ENCODE measurements at regions not wholly inside any gene's neighbourhood (a gene's known extent, or its start where the extent isn't known, plus 50 kb on each side); places are given as distances from the start of the nearest gene placed in this dataset.
"Not testable (repeated sequence)": the region's sequence is repeated elsewhere in the genome, so short reads cannot be mapped to it uniquely, and the experiment has no call there.

DNA sequence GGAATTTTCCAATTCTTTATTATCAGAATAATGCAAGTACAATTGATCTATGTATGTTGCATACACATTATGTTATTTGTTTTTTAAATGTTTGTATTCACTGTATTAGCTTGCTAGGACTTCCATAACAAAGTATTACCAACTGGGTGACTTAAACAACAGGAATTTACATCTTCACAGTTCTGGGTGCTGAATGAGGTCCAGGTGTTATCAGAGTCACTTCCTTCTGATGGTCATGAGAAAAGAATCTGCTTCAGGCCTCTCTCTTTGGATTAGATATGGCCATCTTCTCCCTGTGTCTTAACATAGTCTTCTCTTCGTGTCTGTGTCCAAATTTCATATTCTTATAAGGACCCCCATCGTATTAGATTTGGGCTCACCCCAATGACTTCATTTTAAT is 229.1 kb upstream of the TRPC7 start:
- no peak for TF ChIP-seq CTCF (IDR thresholded peaks at IDR 0.05; ENCODE audit: low read depth, low read length, missing control alignments)
- no peak overlapping the region for H3K4me3 ChIP-seq (ENCODE audit: low read depth, low read length)
- no peak for DNase-seq (ENCODE audit: low read depth)

GRCh38 chr5:136590581-136590980 is 225.2 kb upstream of the TRPC7 start:
- TF ChIP-seq CTCF (IDR thresholded peaks at IDR 0.05; ENCODE audit: low read depth, low read length, missing control alignments): no peak
- no peak for DNase-seq (ENCODE audit: low read depth)
- no peak overlapping the region for H3K4me3 ChIP-seq (ENCODE audit: low read depth, low read length)

DNA sequence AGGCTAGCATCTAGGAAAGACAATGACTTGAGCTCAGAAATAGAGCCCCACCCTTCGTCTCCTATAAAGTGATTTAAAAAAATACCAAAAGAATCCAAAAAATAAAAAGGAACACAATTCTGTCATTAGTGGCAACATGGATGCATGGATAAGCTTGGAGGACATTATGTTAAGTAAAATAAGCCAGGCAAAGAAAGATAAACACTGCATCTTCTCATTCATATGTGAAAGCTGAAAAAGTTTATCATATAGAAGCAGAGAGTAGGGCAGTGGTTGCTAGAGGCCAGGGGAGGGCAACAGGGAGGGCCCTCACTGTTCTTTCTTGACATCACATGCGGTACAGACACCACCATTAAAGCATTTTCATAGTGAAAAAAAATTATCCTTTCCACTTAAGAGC is 220.9 kb upstream of the TRPC7 start:
- H3K4me3 ChIP-seq (ENCODE audit: low read depth, low read length): no peak overlapping the region
- no peak for TF ChIP-seq CTCF (IDR thresholded peaks at IDR 0.05; ENCODE audit: low read depth, low read length, missing control alignments)
- no peak for DNase-seq (ENCODE audit: low read depth)

- no peak for TF ChIP-seq CTCF (IDR thresholded peaks at IDR 0.05; ENCODE audit: low read depth, low read length, missing control alignments)
- no peak for DNase-seq (ENCODE audit: low read depth)
Observed at GRCh38 chr5:136584474-136584873, 219.1 kb upstream of the TRPC7 start.

DNA sequence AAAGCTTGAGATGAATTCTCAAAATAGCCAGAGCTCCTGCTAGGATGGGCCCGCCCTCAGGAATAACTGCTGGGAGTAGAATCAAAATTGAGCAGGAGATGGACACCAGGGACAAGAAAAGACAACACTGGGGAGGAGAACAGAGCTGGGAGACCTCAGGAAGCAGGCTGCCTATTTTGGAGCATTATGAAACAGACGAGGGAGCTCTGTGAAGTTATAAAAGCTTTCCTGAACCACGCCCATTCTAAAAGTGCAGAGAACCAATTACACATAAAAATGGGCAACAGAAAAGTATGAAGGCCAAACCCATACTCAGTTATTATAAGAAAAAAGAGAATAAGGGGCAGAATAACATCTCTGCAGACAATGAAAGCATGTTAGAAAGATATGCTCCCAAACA is 213.9 kb upstream of the TRPC7 start:
- H3K4me3 ChIP-seq (ENCODE audit: low read depth, low read length): no peak overlapping the region
- no peak for TF ChIP-seq CTCF (IDR thresholded peaks at IDR 0.05; ENCODE audit: low read depth, low read length, missing control alignments)
- no peak for DNase-seq (ENCODE audit: low read depth)

More at GRCh38 chr5:136584474-136584873, 219.1 kb upstream of the TRPC7 start:
- no peak overlapping the region for H3K4me3 ChIP-seq (ENCODE audit: low read depth, low read length)

- DNase-seq (ENCODE audit: low read depth); H3K4me3 ChIP-seq (ENCODE audit: low read depth, low read length): not testable (repeated sequence)
Observed at GRCh38 chr5:136569875-136570274, 204.5 kb upstream of the TRPC7 start.

DNA sequence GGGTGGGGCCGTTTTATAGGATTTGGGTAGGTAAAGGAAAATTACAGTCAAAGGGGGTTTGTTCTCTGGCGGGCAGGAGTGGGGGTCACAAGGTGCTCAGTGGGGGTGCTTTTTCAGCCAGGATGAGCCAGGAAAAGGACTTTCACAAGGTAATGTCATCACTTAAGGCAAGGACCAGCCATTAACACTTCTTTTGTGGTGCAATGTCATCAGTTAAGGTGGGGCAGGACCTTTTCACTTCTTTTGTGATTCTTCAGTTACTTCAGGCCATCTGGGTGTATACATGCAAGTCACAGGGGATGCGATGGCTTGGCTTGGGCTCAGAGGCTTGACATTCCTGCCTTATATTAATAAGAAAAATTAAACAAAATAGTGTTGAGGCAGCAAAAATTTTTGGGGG is 200.1 kb upstream of the TRPC7 start:
- not testable (repeated sequence) for H3K4me3 ChIP-seq (ENCODE audit: low read depth, low read length); DNase-seq (ENCODE audit: low read depth)

- not testable (repeated sequence) for H3K4me3 ChIP-seq (ENCODE audit: low read depth, low read length); DNase-seq (ENCODE audit: low read depth)
Observed at GRCh38 chr5:136565050-136565449, 199.7 kb upstream of the TRPC7 start.

GRCh38 chr5:136564431-136564830 is 199.1 kb upstream of the TRPC7 start:
- not testable (repeated sequence) for H3K4me3 ChIP-seq (ENCODE audit: low read depth, low read length); DNase-seq (ENCODE audit: low read depth)
